Endothelial cell of umbilical vein (primary cell): ENCODE measurements at regions not wholly inside any gene's neighbourhood (a gene's known extent, or its start where the extent isn't known, plus 50 kb on each side); places are given as distances from the start of the nearest gene placed in this dataset.

Experiments
- CTCF ChIP-seq, 2 donors: IDR thresholded peaks; 1 replicate in 1 of 2; 2 replicates in 1 of 2; pipeline ENCODE4 v1.5.1; 2011; ENCODE audit warnings: low read length in 2 of 2, mild to moderate bottlenecking in 2 of 2, moderate library complexity in 2 of 2, control low read depth in 1 of 2, inconsistent platforms in 1 of 2, low read depth in 1 of 2; ENCODE audit not compliant: insufficient read depth in 1 of 2; ENCODE audit errors: extremely low read depth in 1 of 2
- EZH2 ChIP-seq: IDR thresholded peaks from 2 replicates; pipeline ENCODE4 v1.6.1; 2012; ENCODE audit warnings: borderline replicate concordance, low read depth, mild to moderate bottlenecking, moderate library complexity, low read length, inconsistent platforms; ENCODE audit not compliant: severe bottlenecking
- GATA2 ChIP-seq: IDR thresholded peaks from 2 replicates; pipeline ENCODE4 v1.7.0; 2011; ENCODE audit warnings: low read depth, mild to moderate bottlenecking, moderate library complexity, mixed read lengths, low read length; ENCODE audit not compliant: insufficient read length, insufficient read depth
- JUN ChIP-seq: IDR thresholded peaks from 2 replicates; pipeline ENCODE4 v1.6.1; 2011; ENCODE audit warnings: borderline replicate concordance, low read depth; ENCODE audit not compliant: insufficient read length, insufficient read depth
- MAX ChIP-seq: IDR thresholded peaks from 2 replicates; pipeline ENCODE4 v1.6.1; 2011; ENCODE audit not compliant: insufficient read depth, insufficient read length
- POLR2A ChIP-seq: IDR thresholded peaks from 2 replicates; pipeline ENCODE4 v1.6.1; 2012; ENCODE audit warnings: low read depth, mild to moderate bottlenecking, control low read depth, low read length
- POLR2AphosphoS5 ChIP-seq: IDR thresholded peaks from 2 replicates; pipeline ENCODE4 v1.6.1; 2012; ENCODE audit warnings: low read depth, mild to moderate bottlenecking, control low read depth, low read length, moderate library complexity; ENCODE audit not compliant: insufficient read depth

GRCh38 chr5:35488055-35488454 lies 129.6 kb upstream of the SPEF2 start:
- TF ChIP-seq POLR2A (no peak), MAX (no peak), CTCF (IDR thresholded peaks at IDR 0.05; ENCODE audit: extremely low read depth in 1 of 2, insufficient read depth in 1 of 2, low read depth in 1 of 2, low read length in 2 of 2) (no peak), JUN (no peak), POLR2AphosphoS5 (no peak), EZH2 (no peak), GATA2 (no peak)
